ENCODE measurements at regions not wholly inside any gene's neighbourhood (a gene's known extent, or its start where the extent isn't known, plus 50 kb on each side); places are given as distances from the start of the nearest gene placed in this dataset.

DNA sequence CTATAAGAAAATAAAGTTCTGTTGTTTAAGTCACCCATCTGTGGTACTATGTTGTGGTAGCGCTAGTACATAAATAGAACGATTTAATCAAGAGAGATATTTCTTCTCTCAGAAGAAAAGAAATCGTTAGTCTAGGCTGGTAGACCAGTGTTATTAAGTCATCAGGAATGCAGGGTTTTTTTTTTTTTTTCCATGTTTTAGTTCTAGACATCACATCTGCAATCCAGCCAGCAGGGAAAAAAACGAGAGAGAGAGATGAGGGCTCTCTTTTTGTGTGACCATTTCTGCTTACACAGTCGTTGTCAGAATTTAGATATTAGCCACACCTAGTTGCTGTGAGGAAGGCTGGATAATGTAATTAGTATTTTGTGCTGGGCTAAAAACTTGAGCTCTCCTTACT, 417.4 kb downstream of the TMA16 start:
- TF ChIP-seq, protein P1, sequence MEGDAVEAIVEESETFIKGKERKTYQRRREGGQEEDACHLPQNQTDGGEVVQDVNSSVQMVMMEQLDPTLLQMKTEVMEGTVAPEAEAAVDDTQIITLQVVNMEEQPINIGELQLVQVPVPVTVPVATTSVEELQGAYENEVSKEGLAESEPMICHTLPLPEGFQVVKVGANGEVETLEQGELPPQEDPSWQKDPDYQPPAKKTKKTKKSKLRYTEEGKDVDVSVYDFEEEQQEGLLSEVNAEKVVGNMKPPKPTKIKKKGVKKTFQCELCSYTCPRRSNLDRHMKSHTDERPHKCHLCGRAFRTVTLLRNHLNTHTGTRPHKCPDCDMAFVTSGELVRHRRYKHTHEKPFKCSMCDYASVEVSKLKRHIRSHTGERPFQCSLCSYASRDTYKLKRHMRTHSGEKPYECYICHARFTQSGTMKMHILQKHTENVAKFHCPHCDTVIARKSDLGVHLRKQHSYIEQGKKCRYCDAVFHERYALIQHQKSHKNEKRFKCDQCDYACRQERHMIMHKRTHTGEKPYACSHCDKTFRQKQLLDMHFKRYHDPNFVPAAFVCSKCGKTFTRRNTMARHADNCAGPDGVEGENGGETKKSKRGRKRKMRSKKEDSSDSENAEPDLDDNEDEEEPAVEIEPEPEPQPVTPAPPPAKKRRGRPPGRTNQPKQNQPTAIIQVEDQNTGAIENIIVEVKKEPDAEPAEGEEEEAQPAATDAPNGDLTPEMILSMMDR (IDR thresholded peaks at IDR 0.05), result no peak
- ATAC-seq (ENCODE audit: low FRiP score), result no peak
- no peak for DNase-seq (ENCODE audit: low spot score)

DNA sequence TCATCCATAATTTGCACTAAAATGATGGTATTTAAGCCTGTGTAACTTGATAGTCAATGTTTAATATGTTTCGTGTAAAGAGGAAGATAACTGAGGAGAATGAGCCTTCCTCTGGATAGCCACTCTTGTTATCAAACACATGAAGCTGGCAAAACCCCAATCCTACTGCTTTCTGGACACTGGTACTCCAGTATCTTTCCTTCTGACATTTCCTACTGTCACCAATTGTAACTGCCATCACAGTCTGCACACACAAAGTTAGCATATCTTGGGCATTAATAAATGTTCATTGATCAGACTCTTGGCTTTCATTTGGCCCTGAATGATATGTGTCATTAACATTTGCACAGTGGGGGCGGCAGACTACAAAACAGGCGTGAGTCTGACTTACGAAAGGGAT, 419.1 kb downstream of the TMA16 start:
- no peak for ATAC-seq (ENCODE audit: low FRiP score)
- DNase-seq (ENCODE audit: low spot score), result no peak
- TF ChIP-seq, protein P1 (IDR thresholded peaks at IDR 0.05), result no peak

DNA sequence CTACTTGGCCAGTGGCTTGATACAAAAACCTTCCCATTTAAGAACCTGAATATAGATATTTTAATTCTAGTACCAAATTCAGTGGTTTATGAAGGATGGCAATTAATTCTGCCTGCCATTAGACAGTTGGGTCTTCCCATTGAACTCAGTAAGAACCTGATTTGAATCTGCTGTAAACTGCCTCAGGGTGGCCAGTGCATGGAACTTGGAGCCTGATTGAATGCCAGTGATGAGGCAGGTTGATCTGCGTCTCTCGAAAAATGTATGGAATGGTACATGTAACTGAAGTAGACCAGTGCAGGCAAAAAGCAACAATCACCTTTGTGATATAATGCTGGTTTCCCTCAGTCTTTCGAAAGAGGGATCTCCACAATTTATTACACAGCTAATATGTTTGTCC, 421.4 kb downstream of the TMA16 start:
- TF ChIP-seq, protein P1 (IDR thresholded peaks at IDR 0.05), result no peak
- ATAC-seq (ENCODE audit: low FRiP score) (no peak), DNase-seq (ENCODE audit: low spot score) (no peak)

DNA sequence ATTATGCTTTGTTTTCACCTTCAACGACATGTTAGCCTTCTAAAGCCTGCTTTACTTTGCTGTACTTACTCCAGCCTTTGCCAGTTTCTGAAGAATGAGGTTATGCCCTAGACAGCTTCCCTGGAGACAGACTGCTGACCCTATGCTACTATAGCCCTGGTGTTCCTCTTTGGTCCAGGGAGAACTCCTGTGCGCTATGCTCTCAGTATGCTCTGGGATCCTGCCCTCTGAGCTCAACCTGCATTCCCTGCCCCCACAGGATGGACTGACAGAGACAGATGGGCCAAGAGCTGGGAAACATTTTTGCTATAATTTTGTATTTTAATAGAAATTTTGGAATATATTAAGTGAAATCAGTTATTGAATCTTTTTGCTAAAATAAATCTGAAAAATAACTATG, 425.9 kb downstream of the TMA16 start:
- DNase-seq (ENCODE audit: low spot score), result no peak
- no peak for ATAC-seq (ENCODE audit: low FRiP score)

DNA sequence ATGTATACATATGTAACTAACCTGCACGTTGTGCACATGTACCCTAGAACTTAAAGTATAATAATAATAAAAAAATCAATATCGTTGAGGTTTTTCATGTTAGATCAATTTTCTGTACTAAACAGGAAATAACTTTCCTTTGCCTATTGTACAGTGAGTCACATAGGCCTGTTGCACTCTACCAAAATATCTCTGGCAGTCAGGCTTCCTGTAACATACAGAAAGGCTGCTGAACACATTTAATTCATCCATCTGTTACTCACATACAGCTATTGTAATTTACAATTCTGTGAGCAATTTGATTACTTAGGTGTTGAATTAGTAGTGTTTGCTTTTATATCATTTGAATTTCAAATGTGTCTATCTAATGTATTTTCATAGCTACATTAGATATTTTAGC, 427.8 kb downstream of the TMA16 start:
- no peak for ATAC-seq (ENCODE audit: low FRiP score)
- TF ChIP-seq, protein P1 (IDR thresholded peaks at IDR 0.05), result no peak
- no peak for DNase-seq (ENCODE audit: low spot score)

More for the DNA sequence above, 425.9 kb downstream of the TMA16 start:
- TF ChIP-seq, protein P1 (IDR thresholded peaks at IDR 0.05), result no peak

DNA sequence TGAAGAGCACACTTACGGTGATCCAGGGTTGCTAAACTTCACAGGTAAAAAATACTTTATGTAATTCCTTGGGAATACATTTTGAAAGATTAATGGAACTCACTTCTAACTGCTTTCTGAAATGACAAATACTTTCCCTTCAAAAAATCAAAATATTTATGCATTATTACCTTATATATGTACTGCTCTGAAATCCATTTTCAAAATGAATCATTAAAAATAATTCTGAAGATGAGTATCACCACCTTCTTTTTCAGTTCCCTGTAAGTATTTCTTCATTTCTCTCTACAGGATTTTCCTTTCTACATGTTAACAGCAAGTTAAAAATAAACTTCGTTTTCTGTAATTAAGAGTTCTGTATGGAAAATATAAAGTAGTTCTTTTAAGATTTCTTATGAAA, 428.6 kb downstream of the TMA16 start:
- no peak for DNase-seq (ENCODE audit: low spot score)
- ATAC-seq (ENCODE audit: low FRiP score), result no peak
- TF ChIP-seq, protein P1 (IDR thresholded peaks at IDR 0.05), result no peak

DNA sequence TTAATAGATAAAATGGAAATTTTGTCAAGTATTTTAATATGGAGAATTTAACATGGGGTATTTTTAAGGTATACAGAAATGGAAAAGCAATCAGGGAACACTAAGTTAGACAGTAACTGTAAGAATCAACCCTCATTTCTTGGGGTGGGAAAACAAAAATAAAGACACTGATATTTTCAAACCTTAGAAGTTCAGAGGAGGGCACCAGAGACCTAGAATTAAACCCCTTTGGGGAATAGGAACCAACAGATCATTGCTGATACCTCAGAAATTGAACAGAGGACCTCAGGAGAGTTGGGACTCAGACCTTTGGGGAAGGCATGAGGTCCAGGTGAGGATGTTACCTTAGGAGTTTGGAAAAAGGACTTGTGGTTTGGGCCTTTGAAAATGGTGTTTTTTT, 435.6 kb downstream of the TMA16 start:
- DNase-seq (ENCODE audit: low spot score) (no peak), ATAC-seq (ENCODE audit: low FRiP score) (no peak)
- TF ChIP-seq, protein P1 (IDR thresholded peaks at IDR 0.05), result no peak

Measured in omental fat pad (tissue), 3 donors.